ENCODE measurements at regions not wholly inside any gene's neighbourhood (a gene's known extent, or its start where the extent isn't known, plus 50 kb on each side); places are given as distances from the start of the nearest gene placed in this dataset.

- H3K23ac ChIP-seq (ENCODE audit: low read depth, low read length) = no peak overlapping the region
- H3K4me1 ChIP-seq (ENCODE audit: control insufficient read depth, insufficient read depth, low read length) = peaks cover 4% of the 10 kb centered on the region; the same call in 1 of the 2 replicates
- intact Hi-C loops (cut with micrococcal nuclease) = no loop called here
- no peak for DNase-seq
- H3K4me2 ChIP-seq (ENCODE audit: low read depth, low read length) = no peak overlapping the region
- H3K18ac ChIP-seq (ENCODE audit: low read depth, low read length) = no peak overlapping the region
- H3K9me1 ChIP-seq (ENCODE audit: insufficient read depth, low read length) = no peaks in the 10 kb centered on the region
- H3K27ac ChIP-seq (ENCODE audit: insufficient read depth, low read length) = no peak overlapping the region
- no peak for ATAC-seq (ENCODE audit: low read depth)
- BruUV-seq (replicated peaks) = no TSS peak
- ChIA-PET CTCF (no interaction called here), POLR2A (ENCODE audit: unreplicated experiment) (no interaction called here)
- no peak overlapping the region for H2AFZ ChIP-seq (replicated peaks; ENCODE audit: low read length, poor library complexity)
- H3K9me3 ChIP-seq (ENCODE audit: control insufficient read depth, insufficient read depth, low read length) = peaks cover 3% of the 10 kb centered on the region; the same call in 1 of the 2 replicates
- H3K4me3 ChIP-seq (ENCODE audit: insufficient read depth, low read depth, low read length) = no peak overlapping the region
- H4K20me1 ChIP-seq (ENCODE audit: insufficient read depth, low read length) = no peaks in the 10 kb centered on the region
- H3K14ac ChIP-seq (replicated peaks; ENCODE audit: low read depth, low read length) = no peak overlapping the region
- no peak overlapping the region for H3K56ac ChIP-seq (ENCODE audit: extremely low read depth, insufficient read depth, low read length)
- in situ Hi-C loops (cut with MboI; ENCODE audit: low sequenced_read_pairs) = no loop called here
- no peak overlapping the region for H2BK20ac ChIP-seq (ENCODE audit: low read depth, low read length)
- H4K91ac ChIP-seq (ENCODE audit: insufficient read depth, low read depth, low read length) = no peak overlapping the region
- H3K36me3 ChIP-seq (ENCODE audit: control insufficient read depth, insufficient read depth, low read length) = no peaks in the 10 kb centered on the region
- H4K5ac ChIP-seq (ENCODE audit: low read depth, low read length) = no peak overlapping the region
- H2BK120ac ChIP-seq (ENCODE audit: low read depth, low read length) = no peak overlapping the region
- H4K8ac ChIP-seq (ENCODE audit: low read depth in 2 of 2, low read length in 2 of 2) = no peak overlapping the region
- no peaks in the 10 kb centered on the region for H3K79me1 ChIP-seq (ENCODE audit: low read depth in 1 of 2, low read length in 2 of 2)
- H2BK5ac ChIP-seq (ENCODE audit: low read depth, low read length, poor library complexity, severe bottlenecking) = no peak overlapping the region
- dilution Hi-C loops (cut with HindIII; ENCODE audit: low sequenced_read_pairs, unreplicated experiment) = no loop called here
- no peak overlapping the region for H3K4ac ChIP-seq (ENCODE audit: low read depth, low read length)
- H3K9ac ChIP-seq (ENCODE audit: low read depth, low read length) = no peak overlapping the region
- H2AK9ac ChIP-seq (replicated peaks; ENCODE audit: low read depth, low read length, poor library complexity) = no peak overlapping the region
- TF ChIP-seq POLR2A (IDR thresholded peaks at IDR 0.05; ENCODE audit: low read depth, low read length) (no peak), USF2 (IDR thresholded peaks at IDR 0.05; ENCODE audit: low read depth, low read length) (no peak), CTCF (conservative IDR thresholded peaks at IDR 0.05; ENCODE audit: low read depth, low read length) (no peak), BHLHE40 (IDR thresholded peaks at IDR 0.05; ENCODE audit: low read depth, low read length) (no peak)
- H2AK5ac ChIP-seq (ENCODE audit: low read depth, low read length) = no peak overlapping the region
- no peak overlapping the region for H2BK15ac ChIP-seq (ENCODE audit: low read depth, low read length)
- H3K27me3 ChIP-seq (ENCODE audit: control insufficient read depth, insufficient read depth, low read length) = peaks cover 41% of the 10 kb centered on the region
These were observed 63.0 kb downstream of the FOS start for GRCh38 chr14:75341620-75342019.
